Fibroblast of lung (primary cell): ENCODE measurements at regions not wholly inside any gene's neighbourhood (a gene's known extent, or its start where the extent isn't known, plus 50 kb on each side); places are given as distances from the start of the nearest gene placed in this dataset.
"Not testable (repeated sequence)": the region's sequence is repeated elsewhere in the genome, so short reads cannot be mapped to it uniquely, and the experiment has no call there.

ENCODE experiments used
- DNase-seq, 2 donors: peaks; one replicate each; pipeline versions ENCODE4 v3.0.0 to v3.0.0-alpha.2; 2010; ENCODE audit warnings: low read depth in 2 of 2
- H2AFZ ChIP-seq: 2 replicates; pipeline ENCODE4 v1.5.1; 2012; ENCODE audit warnings: low read length, control low read depth, inconsistent platforms
- H3K27ac ChIP-seq: 2 replicates; pipeline ENCODE4 v1.5.1; 2011; ENCODE audit warnings: low read length, control low read depth; ENCODE audit not compliant: insufficient read depth
- H3K27me3 ChIP-seq: 2 replicates; pipeline ENCODE4 v1.5.1; 2011; ENCODE audit warnings: mild to moderate bottlenecking, low read length; ENCODE audit not compliant: control insufficient read depth, insufficient read depth
- H3K36me3 ChIP-seq: 2 replicates; pipeline ENCODE4 v1.5.1; 2011; ENCODE audit warnings: low read length; ENCODE audit not compliant: control insufficient read depth, insufficient read depth
- H3K4me1 ChIP-seq: 2 replicates; pipeline ENCODE4 v1.5.1; 2011; ENCODE audit warnings: low read length; ENCODE audit not compliant: control insufficient read depth, insufficient read depth; ENCODE audit errors: extremely low read depth
- H3K4me2 ChIP-seq: 2 replicates; pipeline ENCODE4 v1.5.1; 2011; ENCODE audit warnings: low read length, control low read depth; ENCODE audit not compliant: insufficient read depth; ENCODE audit errors: extremely low read depth
- H3K4me3 ChIP-seq, 4 experiments: fragments of 200-600 bp in 1 of 4; sonication (generic) in 1 of 4; replicated peaks in 1 of 4; 2 replicates each; pipeline ENCODE4 v1.5.1; 2011 to 2016; ENCODE audit warnings: low read length in 4 of 4, low read depth in 3 of 4, mild to moderate bottlenecking in 3 of 4, control low read depth in 2 of 4, inconsistent platforms in 1 of 4, mixed read lengths in 1 of 4; ENCODE audit not compliant: insufficient read depth in 1 of 4; ENCODE audit errors: control extremely low read depth in 1 of 4
- H3K79me2 ChIP-seq: 2 replicates; pipeline ENCODE4 v1.5.1; 2012; ENCODE audit warnings: mild to moderate bottlenecking, low read length, inconsistent platforms; ENCODE audit not compliant: control insufficient read depth, insufficient read depth
- H3K9ac ChIP-seq: 2 replicates; pipeline ENCODE4 v1.5.1; 2011; ENCODE audit warnings: mild to moderate bottlenecking, low read length, control low read depth; ENCODE audit not compliant: insufficient read depth
- H3K9me3 ChIP-seq: 2 replicates; pipeline ENCODE4 v1.5.1; 2012; ENCODE audit warnings: low read depth, low read length; ENCODE audit not compliant: control insufficient read depth, insufficient read depth
- H4K20me1 ChIP-seq: 2 replicates; pipeline ENCODE4 v1.5.1; 2011; ENCODE audit warnings: low read length; ENCODE audit not compliant: control insufficient read depth, insufficient read depth; ENCODE audit errors: extremely low read depth
- EZH2 ChIP-seq: IDR thresholded peaks from 2 replicates; pipeline ENCODE4 v1.5.1; 2012; ENCODE audit warnings: low read length, control low read depth, mild to moderate bottlenecking; ENCODE audit errors: missing control alignments
- TF ChIP-seq, protein P1 (sequence below), 2 donors: IDR thresholded peaks in 1 of 2; conservative IDR thresholded peaks in 1 of 2; 1 replicate in 1 of 2; 2 replicates in 1 of 2; pipeline ENCODE4 v1.5.1; 2011 to 2012; ENCODE audit warnings: low read length in 2 of 2, control low read depth in 1 of 2, inconsistent platforms in 1 of 2, low read depth in 1 of 2, mild to moderate bottlenecking in 1 of 2

DNA sequence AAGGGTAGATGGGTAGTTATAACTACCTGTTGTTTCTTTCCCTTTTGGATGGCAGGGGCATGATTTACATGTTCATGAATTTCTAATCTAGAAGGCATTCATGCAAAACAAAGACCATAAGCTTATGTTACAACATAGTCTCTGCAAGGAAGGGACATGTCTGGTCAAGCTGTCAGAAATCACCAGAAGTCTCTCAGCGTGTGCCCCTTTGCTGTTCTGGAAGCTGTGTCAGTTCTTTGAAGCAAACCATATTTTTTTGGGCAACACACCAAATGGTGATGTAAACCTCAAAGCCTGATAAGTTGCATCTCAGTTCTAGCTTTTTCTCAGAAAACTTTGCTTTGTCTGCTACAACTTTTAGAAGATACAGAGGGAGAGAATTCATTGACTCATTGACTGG is 173.5 kb upstream of the CTAGE1 start:
- Histone ChIP-seq H3K9ac (no peak overlapping the region), H3K4me1 (no peaks in the 10 kb centered on the region), H3K36me3 (no peaks in the 10 kb centered on the region), H3K4me2 (no peak overlapping the region), H3K27me3 (peaks cover 2% of the 10 kb centered on the region), H3K4me3 (no peak overlapping the region), H2AFZ (no peak overlapping the region), H4K20me1 (no peaks in the 10 kb centered on the region), H3K27ac (no peak overlapping the region), H3K79me2 (no peaks in the 10 kb centered on the region), H3K9me3 (no peaks in the 10 kb centered on the region)
- TF ChIP-seq EZH2, result no peak
- TF ChIP-seq, protein P1, sequence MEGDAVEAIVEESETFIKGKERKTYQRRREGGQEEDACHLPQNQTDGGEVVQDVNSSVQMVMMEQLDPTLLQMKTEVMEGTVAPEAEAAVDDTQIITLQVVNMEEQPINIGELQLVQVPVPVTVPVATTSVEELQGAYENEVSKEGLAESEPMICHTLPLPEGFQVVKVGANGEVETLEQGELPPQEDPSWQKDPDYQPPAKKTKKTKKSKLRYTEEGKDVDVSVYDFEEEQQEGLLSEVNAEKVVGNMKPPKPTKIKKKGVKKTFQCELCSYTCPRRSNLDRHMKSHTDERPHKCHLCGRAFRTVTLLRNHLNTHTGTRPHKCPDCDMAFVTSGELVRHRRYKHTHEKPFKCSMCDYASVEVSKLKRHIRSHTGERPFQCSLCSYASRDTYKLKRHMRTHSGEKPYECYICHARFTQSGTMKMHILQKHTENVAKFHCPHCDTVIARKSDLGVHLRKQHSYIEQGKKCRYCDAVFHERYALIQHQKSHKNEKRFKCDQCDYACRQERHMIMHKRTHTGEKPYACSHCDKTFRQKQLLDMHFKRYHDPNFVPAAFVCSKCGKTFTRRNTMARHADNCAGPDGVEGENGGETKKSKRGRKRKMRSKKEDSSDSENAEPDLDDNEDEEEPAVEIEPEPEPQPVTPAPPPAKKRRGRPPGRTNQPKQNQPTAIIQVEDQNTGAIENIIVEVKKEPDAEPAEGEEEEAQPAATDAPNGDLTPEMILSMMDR (conservative IDR thresholded peaks at IDR 0.05 in 1 of 2, IDR thresholded peaks at IDR 0.05 in 1 of 2; ENCODE audit: low read depth in 1 of 2, low read length in 2 of 2), result no peak
- DNase-seq, result peak; percentile 86 to 93

DNA sequence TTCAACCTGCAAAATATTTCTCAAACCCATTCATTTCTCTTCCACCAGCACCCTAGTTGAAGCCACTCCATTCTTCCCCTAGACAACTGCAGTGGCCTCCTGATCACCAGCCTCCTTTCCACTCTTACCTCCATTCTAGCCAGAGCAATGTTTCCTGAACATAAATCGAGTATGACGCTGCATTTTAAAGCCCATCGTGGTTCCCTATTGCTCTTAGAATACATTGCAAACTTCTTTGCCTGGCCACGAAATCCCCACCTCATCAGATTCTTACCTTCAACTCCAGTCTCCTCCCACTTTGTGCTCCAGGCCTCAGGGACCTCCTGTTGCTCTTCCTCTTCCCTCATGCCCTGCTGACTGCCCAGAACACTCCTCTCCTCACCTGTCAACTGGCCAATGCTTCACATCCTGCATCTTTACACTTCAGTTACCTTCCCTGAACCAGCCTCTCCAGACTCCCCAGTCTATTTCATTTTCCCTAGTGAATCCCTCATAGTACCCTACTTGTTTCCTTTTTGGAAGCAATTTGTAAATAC is 176.5 kb upstream of the CTAGE1 start:
- DNase-seq, result no peak
- H2AFZ ChIP-seq, result no peak overlapping the region
- no peaks in the 10 kb centered on the region for H3K36me3 ChIP-seq
- no peak overlapping the region for H3K27ac ChIP-seq
- no peaks in the 10 kb centered on the region for H3K79me2 ChIP-seq
- H3K4me3 ChIP-seq, result no peak overlapping the region
- no peaks in the 10 kb centered on the region for H4K20me1 ChIP-seq
- H3K27me3 ChIP-seq, result peaks cover 4% of the 10 kb centered on the region
- H3K4me1 ChIP-seq, result no peaks in the 10 kb centered on the region
- no peak overlapping the region for H3K4me2 ChIP-seq
- H3K9ac ChIP-seq, result no peak overlapping the region
- no peaks in the 10 kb centered on the region for H3K9me3 ChIP-seq
- TF ChIP-seq, protein P1 (conservative IDR thresholded peaks at IDR 0.05 in 1 of 2, IDR thresholded peaks at IDR 0.05 in 1 of 2; ENCODE audit: low read depth in 1 of 2, low read length in 2 of 2), result no peak
- no peak for TF ChIP-seq EZH2

DNA sequence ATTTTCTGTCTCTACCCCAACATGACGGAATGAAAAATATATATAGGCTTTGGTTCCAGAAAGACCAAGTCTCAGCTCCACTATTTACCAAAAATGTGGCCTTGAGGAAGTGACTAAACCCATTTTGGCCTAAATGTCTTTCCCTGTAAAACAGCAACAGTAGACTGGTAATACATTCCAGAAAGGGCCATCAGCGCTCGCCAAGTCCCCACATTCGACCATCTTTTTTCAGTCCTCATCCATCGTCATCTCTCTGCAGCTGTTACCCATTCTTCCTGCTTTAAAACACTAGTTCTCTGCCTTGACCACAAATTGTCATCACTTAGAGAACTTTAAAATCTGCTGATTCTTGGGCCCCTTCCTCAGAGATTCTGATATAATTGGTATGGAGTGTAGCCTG is 183.8 kb upstream of the CTAGE1 start:
- TF ChIP-seq EZH2, result no peak
- TF ChIP-seq, protein P1 (conservative IDR thresholded peaks at IDR 0.05 in 1 of 2, IDR thresholded peaks at IDR 0.05 in 1 of 2; ENCODE audit: low read depth in 1 of 2, low read length in 2 of 2), result no peak
- Histone ChIP-seq H3K4me2 (no peak overlapping the region), H3K4me1 (no peaks in the 10 kb centered on the region), H3K27me3 (peaks cover 5% of the 10 kb centered on the region), H2AFZ (no peak overlapping the region), H3K27ac (no peak overlapping the region), H4K20me1 (no peaks in the 10 kb centered on the region), H3K9me3 (no peaks in the 10 kb centered on the region), H3K79me2 (no peaks in the 10 kb centered on the region), H3K4me3 (no peak overlapping the region), H3K36me3 (no peaks in the 10 kb centered on the region), H3K9ac (no peak overlapping the region)
- peak in 1 of 2 donors; percentile 62 for DNase-seq

DNA sequence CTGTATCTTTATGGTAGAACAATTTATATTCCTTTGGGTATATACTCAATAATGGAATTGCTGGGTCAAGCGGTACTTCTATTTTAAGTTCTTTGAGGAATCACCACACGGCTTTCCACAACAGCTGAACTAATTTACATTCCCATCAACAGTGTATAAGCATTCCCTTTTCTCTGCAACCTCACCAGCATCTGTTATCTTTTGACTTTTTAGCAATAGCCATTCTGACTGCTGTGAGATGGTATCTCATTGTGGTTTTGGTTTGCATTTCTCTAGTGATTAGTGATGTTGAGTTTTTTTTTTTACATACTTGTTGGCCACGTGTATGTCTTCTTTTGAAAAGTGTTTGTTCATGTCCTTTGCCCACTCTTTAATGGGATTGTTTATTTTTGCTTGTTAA is 184.7 kb upstream of the CTAGE1 start:
- not testable (repeated sequence) for H3K4me3 ChIP-seq, H3K27me3 ChIP-seq, H3K79me2 ChIP-seq, H3K9me3 ChIP-seq, H3K36me3 ChIP-seq, H3K27ac ChIP-seq, H3K4me1 ChIP-seq, H4K20me1 ChIP-seq, H3K9ac ChIP-seq, H3K4me2 ChIP-seq, H2AFZ ChIP-seq
- peak in 1 of 2 donors; percentile 90 for DNase-seq
